Heart right ventricle (tissue), 16 donors: ENCODE measurements at regions not wholly inside any gene's neighbourhood (a gene's known extent, or its start where the extent isn't known, plus 50 kb on each side); places are given as distances from the start of the nearest gene placed in this dataset.

Source experiments
- ATAC-seq, 8 donors: fragments of 200-7000 bp; cut with Tn5 transposase; one replicate each; pipeline ENCODE4 v1.9.1; 2020; ENCODE audit warnings: mild to moderate bottlenecking in 8 of 8, moderate library complexity in 8 of 8, moderate number of reproducible peaks in 1 of 8
- DNase-seq, 2 donors: peaks; one replicate each; pipeline ENCODE4 v3.0.0-alpha.2; 2020
- H3K27ac ChIP-seq, 10 donors: fragments of 200-600 bp; sonication (generic) in 2 of 10; one replicate each; pipeline versions ENCODE4 v1.5.0 to v1.8.0; 2020 to 2022; ENCODE audit warnings: mild to moderate bottlenecking in 3 of 10
- H3K27me3 ChIP-seq, 7 donors: fragments of 200-600 bp; one replicate each; pipeline ENCODE4 v1.8.0; 2021 to 2022; ENCODE audit warnings: mild to moderate bottlenecking in 2 of 7
- H3K36me3 ChIP-seq, 9 donors: fragments of 200-600 bp; sonication (generic) in 1 of 9; one replicate each; pipeline versions ENCODE4 v1.5.0 to v1.8.0; 2020 to 2022; ENCODE audit warnings: mild to moderate bottlenecking in 2 of 9
- H3K4me1 ChIP-seq, 9 donors: fragments of 200-600 bp; sonication (generic) in 1 of 9; one replicate each; pipeline versions ENCODE4 v1.5.0 to v1.8.0; 2020 to 2022; ENCODE audit warnings: mild to moderate bottlenecking in 4 of 9
- H3K4me3 ChIP-seq, 10 donors: fragments of 200-600 bp; sonication (generic) in 2 of 10; one replicate each; pipeline versions ENCODE4 v1.5.0 to v1.8.0; 2020 to 2022; ENCODE audit warnings: mild to moderate bottlenecking in 7 of 10, moderate library complexity in 2 of 10
- H3K9me3 ChIP-seq, 11 donors: fragments of 200-600 bp in 10 of 11; sonication (generic) in 2 of 11; one replicate each; pipeline versions ENCODE4 v1.5.0 to v1.8.0; 2013 to 2022; ENCODE audit warnings: mild to moderate bottlenecking in 2 of 11, control low read depth in 1 of 11, moderate library complexity in 1 of 11
- WGBS, 2 donors: extraction: QIAGEN DNeasy Blood & Tissue Kit; methylation state at CpG; one replicate each; pipeline ENCODE4 v1.1.7; 2013; ENCODE audit warnings: inconsistent platforms in 1 of 2; 5-methylcytosine and 5-hydroxymethylcytosine counted together
- intact Hi-C, 10 donors: fragments of 100-400 bp; cut with DNase I; formaldehyde crosslinking; loops; one replicate each; pipeline versions ENCODE4 v1.11.1 to v1.14.2; 2022
- TF ChIP-seq, protein P1 (sequence below), 9 donors: fragments of 200-600 bp; sonication (generic) in 2 of 9; IDR thresholded peaks; one replicate each; pipeline versions ENCODE4 v1.5.0 to v1.8.0; 2021 to 2022; ENCODE audit warnings: antibody characterized with exemption in 9 of 9, mild to moderate bottlenecking in 5 of 9, moderate library complexity in 1 of 9
- donor health status: Arrhythmogenic right ventricular cardiomyopathy.
- donor health status: ischemic (EF 13 %, LVEDD 7.1; RV severe dilation, severe dysfunction).
- donor health status: healthy with polysubstance abuse.
- donor health status: DM: no; HTN: yes; CAD: no.
- donor health status: DM: no; HTN: no; CAD: no.
- donor health status: ischemic (EF 25% LVEDD 6.9; RV normal size, moderate dysfunction).
- donor health status: ischemic (EF 25% LVEDD 5.7; RV mildly dilated, moderate dysfunction).
- donor health status: healthy.
- donor health status: DM: yes; HTN: yes; CAD: no.
- donor health status: Ischemic cardiomyopathy.
- donor health status: ischemic (EF 35%, LVEDD 5.7; RV mildly dilated, moderate dysfunction).
- donor health status: nonischemic (EF 11% LVEDD 7.7; RV severe dilation, severe dysfunction).
- donor health status: DM: yes; HTN: yes; CAD: no.
- donor health status: PGD.
- donor health status: ischemic (EF 29% LVEDD 5.4; RV normal size, mild dysfunction).
- donor health status: nonischemic (EF 23%, LVEDD 6.1; RV moderate dilation, normal function).

DNA sequence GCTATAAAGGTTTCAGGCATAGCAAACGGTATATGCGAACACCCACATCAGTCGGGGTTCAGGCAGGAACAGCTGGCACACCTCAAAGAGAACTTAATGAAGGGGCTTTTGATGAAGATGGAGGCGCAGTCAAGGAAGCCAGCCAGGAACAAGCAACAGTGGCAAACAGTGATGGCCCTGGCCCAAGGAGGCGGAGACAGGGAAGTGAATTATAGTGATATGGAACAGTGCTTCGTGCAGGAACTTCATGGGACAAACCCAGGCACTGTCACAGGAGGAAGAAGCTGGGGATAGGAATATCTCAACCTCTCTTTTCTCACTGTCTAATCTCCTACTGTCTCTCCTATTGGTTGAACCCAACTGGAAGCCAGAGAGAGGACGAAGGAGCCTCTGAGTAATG lies 328.3 kb downstream of the AACS start:
- WGBS, 2 donors = 52 to 58% methylated on average over 7 of the region's 7 CpGs
- ATAC-seq = no peak
- H3K27ac ChIP-seq = no peak overlapping the region
- DNase-seq = no peak
- TF ChIP-seq, protein P1, sequence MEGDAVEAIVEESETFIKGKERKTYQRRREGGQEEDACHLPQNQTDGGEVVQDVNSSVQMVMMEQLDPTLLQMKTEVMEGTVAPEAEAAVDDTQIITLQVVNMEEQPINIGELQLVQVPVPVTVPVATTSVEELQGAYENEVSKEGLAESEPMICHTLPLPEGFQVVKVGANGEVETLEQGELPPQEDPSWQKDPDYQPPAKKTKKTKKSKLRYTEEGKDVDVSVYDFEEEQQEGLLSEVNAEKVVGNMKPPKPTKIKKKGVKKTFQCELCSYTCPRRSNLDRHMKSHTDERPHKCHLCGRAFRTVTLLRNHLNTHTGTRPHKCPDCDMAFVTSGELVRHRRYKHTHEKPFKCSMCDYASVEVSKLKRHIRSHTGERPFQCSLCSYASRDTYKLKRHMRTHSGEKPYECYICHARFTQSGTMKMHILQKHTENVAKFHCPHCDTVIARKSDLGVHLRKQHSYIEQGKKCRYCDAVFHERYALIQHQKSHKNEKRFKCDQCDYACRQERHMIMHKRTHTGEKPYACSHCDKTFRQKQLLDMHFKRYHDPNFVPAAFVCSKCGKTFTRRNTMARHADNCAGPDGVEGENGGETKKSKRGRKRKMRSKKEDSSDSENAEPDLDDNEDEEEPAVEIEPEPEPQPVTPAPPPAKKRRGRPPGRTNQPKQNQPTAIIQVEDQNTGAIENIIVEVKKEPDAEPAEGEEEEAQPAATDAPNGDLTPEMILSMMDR (IDR thresholded peaks at IDR 0.05) = no peak
- peaks cover 0 to 14% (median 0%) of the 10 kb centered on the region in 7 donors for H3K27me3 ChIP-seq
- intact Hi-C loops = no loop called here
- no peak overlapping the region for H3K4me3 ChIP-seq
- H3K4me1 ChIP-seq = no peaks in the 10 kb centered on the region
- peaks cover 0 to 8% (median 2%) of the 10 kb centered on the region in 11 donors for H3K9me3 ChIP-seq
- H3K36me3 ChIP-seq = no peaks in the 10 kb centered on the region

DNA sequence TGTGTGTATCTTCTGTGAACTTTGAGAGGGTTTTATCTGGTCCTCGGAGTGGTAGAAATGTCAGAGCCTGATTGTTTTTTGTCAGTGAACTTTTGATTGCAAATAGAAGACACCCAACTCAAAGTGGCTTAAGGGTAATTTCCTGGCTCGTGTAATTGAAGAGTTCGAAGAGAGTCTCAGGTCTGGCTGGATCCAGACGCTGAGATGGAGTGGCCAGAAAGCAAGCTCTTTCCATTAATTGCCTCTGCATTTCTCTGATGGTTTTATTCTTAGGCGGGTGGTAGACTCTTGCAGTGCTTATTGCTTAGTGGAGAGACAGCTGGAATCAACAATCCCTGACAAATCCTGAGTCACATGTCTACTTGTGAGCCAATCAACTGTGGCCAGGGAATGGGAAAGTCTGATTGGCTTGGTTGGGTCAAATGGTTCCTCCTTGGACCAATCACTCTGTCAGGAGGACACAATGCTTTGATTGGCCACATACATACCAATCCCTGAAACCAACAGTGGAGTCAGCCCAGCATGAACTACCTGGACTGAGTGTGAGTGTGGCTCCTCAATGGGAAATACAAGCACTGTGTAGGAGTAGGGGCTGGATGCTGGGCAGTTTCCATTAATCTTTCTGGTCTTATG lies 330.5 kb downstream of the AACS start:
- 86 to 87% methylated on average over 5 of the region's 5 CpGs for WGBS, 2 donors
- DNase-seq (no peak), ATAC-seq (no peak)
- Histone ChIP-seq H3K9me3 (peaks cover 0 to 13% (median 5%) of the 10 kb centered on the region in 11 donors), H3K4me1 (no peaks in the 10 kb centered on the region), H3K36me3 (no peaks in the 10 kb centered on the region), H3K4me3 (no peak overlapping the region), H3K27ac (no peak overlapping the region), H3K27me3 (peaks cover 0 to 14% (median 0%) of the 10 kb centered on the region in 7 donors)
- TF ChIP-seq, protein P1 (IDR thresholded peaks at IDR 0.05) = no peak
- intact Hi-C loops = no loop called here

DNA sequence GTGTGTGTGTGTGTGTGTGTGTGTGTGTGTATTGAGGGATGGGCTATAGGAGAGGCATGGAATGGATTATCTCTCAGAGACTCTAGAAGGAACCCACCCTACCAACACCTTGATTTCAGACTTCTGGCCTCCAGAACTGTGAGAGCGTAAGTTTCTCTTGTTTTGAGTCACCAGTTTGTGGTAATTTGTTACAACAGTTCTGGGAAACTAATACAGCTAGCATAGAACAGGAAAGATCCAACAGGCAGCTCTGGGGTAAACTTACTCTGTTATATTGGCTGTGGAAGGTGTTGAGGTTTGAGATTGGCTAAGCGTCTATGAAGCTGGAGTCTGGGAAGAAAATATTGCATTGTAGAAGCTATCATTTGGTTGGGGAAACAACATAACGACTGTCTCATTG lies 334.3 kb downstream of the AACS start:
- ATAC-seq (no peak), DNase-seq (no peak)
- intact Hi-C loops = no loop called here
- Histone ChIP-seq H3K27ac (no peak overlapping the region), H3K27me3 (peaks cover 0 to 6% (median 0%) of the 10 kb centered on the region in 7 donors), H3K36me3 (no peaks in the 10 kb centered on the region), H3K4me3 (no peak overlapping the region), H3K9me3 (peaks cover 0 to 33% (median 14%) of the 10 kb centered on the region in 11 donors), H3K4me1 (no peaks in the 10 kb centered on the region)
- TF ChIP-seq, protein P1 (IDR thresholded peaks at IDR 0.05) = no peak
- 82 to 87% methylated on average over 3 of the region's 3 CpGs for WGBS, 2 donors

DNA sequence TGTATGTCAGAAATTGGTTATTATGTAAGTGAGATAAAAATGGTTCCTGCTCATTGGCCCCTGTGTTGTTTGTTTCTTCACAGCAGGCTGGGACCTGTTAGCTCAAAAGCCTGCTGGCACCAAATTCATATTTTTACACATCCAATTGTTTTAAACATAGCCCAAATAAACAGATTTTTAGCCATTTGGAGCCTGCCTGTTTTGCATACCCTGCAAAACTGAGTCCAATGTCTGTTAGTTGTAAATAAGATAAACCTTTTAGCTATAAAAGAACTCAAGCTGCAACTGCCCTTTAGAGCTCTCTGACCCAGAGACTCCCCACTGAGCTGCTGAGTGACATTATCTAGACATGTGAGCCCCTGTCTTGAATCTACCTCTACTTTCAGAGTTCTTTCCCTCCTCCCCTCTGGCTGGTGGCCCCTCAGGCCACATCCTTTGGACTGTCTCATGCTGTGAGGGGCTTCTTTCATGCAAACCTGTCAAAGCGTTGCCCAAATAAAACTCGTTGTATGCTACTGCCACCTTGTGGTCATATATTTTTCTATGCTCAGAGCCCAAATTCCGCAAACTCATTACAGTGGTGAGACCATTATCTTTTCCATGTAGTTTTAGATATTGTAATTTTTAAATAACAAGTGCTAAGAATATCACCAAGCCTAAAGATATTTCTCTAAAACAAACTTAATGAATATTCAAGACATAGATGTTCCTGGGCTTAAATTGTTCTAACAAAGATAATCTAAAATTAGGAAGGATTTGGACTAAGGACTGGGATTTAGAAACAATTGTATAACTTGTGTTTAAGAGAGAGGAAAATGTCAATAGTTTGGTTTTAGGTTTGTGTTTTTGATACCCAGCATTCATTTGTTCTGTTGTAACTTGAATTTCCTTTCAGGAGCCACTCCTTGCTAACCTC lies 337.9 kb downstream of the AACS start:
- peaks cover 0 to 33% (median 14%) of the 10 kb centered on the region in 11 donors for H3K9me3 ChIP-seq
- WGBS, 2 donors = 16 to 22% methylated on average over 3 of the region's 3 CpGs
- H3K36me3 ChIP-seq = no peaks in the 10 kb centered on the region
- H3K27me3 ChIP-seq = peaks cover 0 to 30% (median 23%) of the 10 kb centered on the region in 7 donors
- ATAC-seq (no peak), DNase-seq (no peak)
- intact Hi-C loops = loop anchor here (2.0 to 10.0 kb wide), 8 partner anchors 71 to 308 kb away; partner anchors contain the start of gene TMEM132B (in 2 of the 10)
- no peak overlapping the region for H3K27ac ChIP-seq
- no peaks in the 10 kb centered on the region for H3K4me1 ChIP-seq
- H3K4me3 ChIP-seq = no peak overlapping the region
- TF ChIP-seq, protein P1 (IDR thresholded peaks at IDR 0.05) = peak; percentile 24 to 72 (median 63)
